ENCODE measurements at regions not wholly inside any gene's neighbourhood (a gene's known extent, or its start where the extent isn't known, plus 50 kb on each side); places are given as distances from the start of the nearest gene placed in this dataset.

- TF ChIP-seq FOSL2 (IDR thresholded peaks at IDR 0.05; ENCODE audit: borderline replicate concordance, low read depth) (peak; percentile 84; the same call in 1 of the 2 replicates), MAX (IDR thresholded peaks at IDR 0.05; ENCODE audit: low read depth) (no peak), REST (IDR thresholded peaks at IDR 0.05; ENCODE audit: low read depth, low read length) (no peak), RAD21 (IDR thresholded peaks at IDR 0.05; ENCODE audit: low read length) (no peak), IRF3 (IDR thresholded peaks at IDR 0.05; ENCODE audit: low read depth, low read length) (no peak), MXI1 (IDR thresholded peaks at IDR 0.05; ENCODE audit: low read depth, low read length) (no peak), JUND (IDR thresholded peaks at IDR 0.05) (peak; percentile 72), TEAD4 (IDR thresholded peaks at IDR 0.05; ENCODE audit: borderline replicate concordance, insufficient read depth) (no peak), EZH2phosphoT487 (IDR thresholded peaks at IDR 0.05; ENCODE audit: borderline replicate concordance, low read depth) (no peak), RFX5 (IDR thresholded peaks at IDR 0.05; ENCODE audit: low read length) (no peak)
Observed at GRCh38 chr6:113464960-113465359, 392.2 kb upstream of the MARCKS start (continued).

- no peak overlapping the region for H3K4me3 ChIP-seq (ENCODE audit: low read depth in 2 of 2, low read length in 1 of 2)
- no peak for DNase-seq
- WGBS (ENCODE audit: low lambda C conversion rate): 67% methylated on average over 4 of the region's 4 CpGs
- no peak overlapping the region for H2AFZ ChIP-seq (ENCODE audit: low read depth)
- CTCF ChIA-PET: interaction anchor here (0.6 to 1.4 kb wide), 2 partner anchors 9 to 393 kb away, joined by 3 to 4 read pairs; no protein-coding TSS in a partner anchor
- POLR2A ChIA-PET: no interaction called here
- no peak overlapping the region for H3K4me2 ChIP-seq
- peaks cover 0 to 10% of the 10 kb centered on the region in 2 experiments; a peak in 2 of 4 replicates for H3K4me1 ChIP-seq (ENCODE audit: control insufficient read depth in 1 of 2, insufficient read depth in 2 of 2, low read depth in 1 of 2, low read length in 1 of 2)
- no peaks in the 10 kb centered on the region for H3K36me3 ChIP-seq (replicated peaks in 1 of 2; ENCODE audit: control insufficient read depth in 1 of 2, insufficient read depth in 2 of 2, low read length in 1 of 2)
- H4K20me1 ChIP-seq (ENCODE audit: insufficient read depth): no peaks in the 10 kb centered on the region
- H3K9ac ChIP-seq: no peak overlapping the region
- H3F3A ChIP-seq (replicated peaks; ENCODE audit: insufficient read depth): peaks cover 9% of the 10 kb centered on the region
- no peak overlapping the region for H3K27ac ChIP-seq (ENCODE audit: low read depth in 2 of 2, low read length in 1 of 2)
- H3K79me2 ChIP-seq (ENCODE audit: insufficient read depth): no peaks in the 10 kb centered on the region
- H3K27me3 ChIP-seq (ENCODE audit: insufficient read depth): no peaks in the 10 kb centered on the region
- H3K9me2 ChIP-seq: no peaks in the 10 kb centered on the region
- no peaks in the 10 kb centered on the region for H3K9me3 ChIP-seq
- no peak for TF ChIP-seq NRF1 (IDR thresholded peaks at IDR 0.05; ENCODE audit: low read depth, low read length)
- TF ChIP-seq JUND (IDR thresholded peaks at IDR 0.05): no peak
- TF ChIP-seq FOSL2 (IDR thresholded peaks at IDR 0.05; ENCODE audit: borderline replicate concordance, low read depth): no peak
- TF ChIP-seq SMC3 (IDR thresholded peaks at IDR 0.05; ENCODE audit: low read depth, low read length): no peak
- no peak for TF ChIP-seq FOXJ3 (CRISPR knock-in tag; IDR thresholded peaks at IDR 0.05)
- no peak for TF ChIP-seq EP300 (IDR thresholded peaks at IDR 0.05; ENCODE audit: borderline replicate concordance in 1 of 2, low read depth in 1 of 2, low read length in 1 of 2)
- no peak for TF ChIP-seq REST (IDR thresholded peaks at IDR 0.05; ENCODE audit: low read depth, low read length)
- no peak for TF ChIP-seq MAX (IDR thresholded peaks at IDR 0.05; ENCODE audit: low read depth)
- no peak for TF ChIP-seq GABPA (IDR thresholded peaks at IDR 0.05; ENCODE audit: low read depth)
- no peak for TF ChIP-seq RAD21 (IDR thresholded peaks at IDR 0.05; ENCODE audit: low read length)
Observed at GRCh38 chr6:113466526-113466925, 390.6 kb upstream of the MARCKS start.

Data from SK-N-SH (cell line).